ENCODE measurements at regions not wholly inside any gene's neighbourhood (a gene's known extent, or its start where the extent isn't known, plus 50 kb on each side); places are given as distances from the start of the nearest gene placed in this dataset.

DNA sequence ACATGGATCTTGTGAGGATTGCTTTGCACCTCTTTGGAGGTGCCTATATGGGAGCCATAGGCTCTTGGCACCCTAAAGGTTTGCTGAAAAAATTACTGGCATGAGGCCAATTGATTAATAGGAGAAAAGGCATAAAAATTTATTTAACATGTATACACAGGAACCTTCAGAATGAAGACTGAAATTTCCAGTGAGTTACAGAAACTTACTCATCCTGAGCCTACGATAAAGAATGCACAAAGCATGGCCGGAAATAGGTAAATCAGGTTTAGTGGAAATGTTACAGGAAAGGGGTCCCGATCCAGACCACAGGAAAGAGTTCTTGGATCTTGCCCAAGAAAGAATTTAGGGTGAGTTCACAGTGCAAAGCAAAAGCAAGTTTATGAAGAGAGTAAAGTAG, 625.3 kb downstream of the MMUT start:
- intact Hi-C loops (cut with micrococcal nuclease), result no loop called here
- Histone ChIP-seq H3K9me3 (ENCODE audit: control insufficient read depth in 1 of 2, insufficient read depth in 1 of 2, low read depth in 1 of 2, low read length in 2 of 2) (peaks cover 5 to 8% of the 10 kb centered on the region in 2 experiments; a peak in 2 of 4 replicates), H3K4me3 (replicated peaks in 1 of 2; ENCODE audit: low read depth in 1 of 2, low read length in 2 of 2) (no peak overlapping the region), H3K27me3 (ENCODE audit: insufficient read depth, low read length) (no peaks in the 10 kb centered on the region), H2AFZ (ENCODE audit: low read depth, low read length, poor library complexity, severe bottlenecking) (no peak overlapping the region), H3K79me2 (ENCODE audit: insufficient read depth, low read length) (no peaks in the 10 kb centered on the region), H3K9me2 (ENCODE audit: insufficient read depth) (no peaks in the 10 kb centered on the region), H3K4me2 (ENCODE audit: low read length) (no peak overlapping the region), H4K20me1 (ENCODE audit: insufficient read depth) (no peaks in the 10 kb centered on the region), H3K36me3 (ENCODE audit: control insufficient read depth in 1 of 2, insufficient read depth in 2 of 2, low read length in 2 of 2) (no peaks in the 10 kb centered on the region; a peak in 1 of 4 replicates), H3K4me1 (ENCODE audit: control insufficient read depth in 1 of 2, insufficient read depth in 2 of 2, low read length in 2 of 2) (peaks cover 9 to 17% of the 10 kb centered on the region in 2 experiments; a peak in 3 of 4 replicates), H3K9ac (ENCODE audit: low read length) (no peak overlapping the region), H3K27ac (ENCODE audit: low read depth, low read length) (no peak overlapping the region)
- POLR2A ChIA-PET, result no interaction called here
- no peak for TF ChIP-seq JUND (IDR thresholded peaks at IDR 0.05)
- TF ChIP-seq EGR1 (IDR thresholded peaks at IDR 0.05; ENCODE audit: low read depth), result no peak
- no peak for TF ChIP-seq EZH2phosphoT487 (IDR thresholded peaks at IDR 0.05; ENCODE audit: borderline replicate concordance)
- TF ChIP-seq RAD21 (IDR thresholded peaks at IDR 0.05; ENCODE audit: low read depth), result no peak
- no peak for TF ChIP-seq SRF (IDR thresholded peaks at IDR 0.05; ENCODE audit: low read depth)
- TF ChIP-seq SP1 (IDR thresholded peaks at IDR 0.05; ENCODE audit: low read depth), result no peak
- no peak for TF ChIP-seq POLR2AphosphoS5 (IDR thresholded peaks at IDR 0.05; ENCODE audit: low read depth, low read length)
- TF ChIP-seq, protein P1, sequence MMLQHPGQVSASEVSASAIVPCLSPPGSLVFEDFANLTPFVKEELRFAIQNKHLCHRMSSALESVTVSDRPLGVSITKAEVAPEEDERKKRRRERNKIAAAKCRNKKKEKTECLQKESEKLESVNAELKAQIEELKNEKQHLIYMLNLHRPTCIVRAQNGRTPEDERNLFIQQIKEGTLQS (IDR thresholded peaks at IDR 0.05), result no peak
- no peak for TF ChIP-seq CEBPB (IDR thresholded peaks at IDR 0.05; ENCODE audit: low read depth)
- TF ChIP-seq, protein P2, sequence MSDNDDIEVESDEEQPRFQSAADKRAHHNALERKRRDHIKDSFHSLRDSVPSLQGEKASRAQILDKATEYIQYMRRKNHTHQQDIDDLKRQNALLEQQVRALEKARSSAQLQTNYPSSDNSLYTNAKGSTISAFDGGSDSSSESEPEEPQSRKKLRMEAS (IDR thresholded peaks at IDR 0.05), result no peak
- no peak for TF ChIP-seq ZNF274 (IDR thresholded peaks at IDR 0.05; ENCODE audit: low read depth, low read length)
- no peak for TF ChIP-seq TCF7L2 (IDR thresholded peaks at IDR 0.05; ENCODE audit: borderline replicate concordance, extremely low read depth, insufficient read depth, insufficient read length)
- TF ChIP-seq FOSL1 (IDR thresholded peaks at IDR 0.05; ENCODE audit: low read depth), result no peak
- TF ChIP-seq, protein P3, sequence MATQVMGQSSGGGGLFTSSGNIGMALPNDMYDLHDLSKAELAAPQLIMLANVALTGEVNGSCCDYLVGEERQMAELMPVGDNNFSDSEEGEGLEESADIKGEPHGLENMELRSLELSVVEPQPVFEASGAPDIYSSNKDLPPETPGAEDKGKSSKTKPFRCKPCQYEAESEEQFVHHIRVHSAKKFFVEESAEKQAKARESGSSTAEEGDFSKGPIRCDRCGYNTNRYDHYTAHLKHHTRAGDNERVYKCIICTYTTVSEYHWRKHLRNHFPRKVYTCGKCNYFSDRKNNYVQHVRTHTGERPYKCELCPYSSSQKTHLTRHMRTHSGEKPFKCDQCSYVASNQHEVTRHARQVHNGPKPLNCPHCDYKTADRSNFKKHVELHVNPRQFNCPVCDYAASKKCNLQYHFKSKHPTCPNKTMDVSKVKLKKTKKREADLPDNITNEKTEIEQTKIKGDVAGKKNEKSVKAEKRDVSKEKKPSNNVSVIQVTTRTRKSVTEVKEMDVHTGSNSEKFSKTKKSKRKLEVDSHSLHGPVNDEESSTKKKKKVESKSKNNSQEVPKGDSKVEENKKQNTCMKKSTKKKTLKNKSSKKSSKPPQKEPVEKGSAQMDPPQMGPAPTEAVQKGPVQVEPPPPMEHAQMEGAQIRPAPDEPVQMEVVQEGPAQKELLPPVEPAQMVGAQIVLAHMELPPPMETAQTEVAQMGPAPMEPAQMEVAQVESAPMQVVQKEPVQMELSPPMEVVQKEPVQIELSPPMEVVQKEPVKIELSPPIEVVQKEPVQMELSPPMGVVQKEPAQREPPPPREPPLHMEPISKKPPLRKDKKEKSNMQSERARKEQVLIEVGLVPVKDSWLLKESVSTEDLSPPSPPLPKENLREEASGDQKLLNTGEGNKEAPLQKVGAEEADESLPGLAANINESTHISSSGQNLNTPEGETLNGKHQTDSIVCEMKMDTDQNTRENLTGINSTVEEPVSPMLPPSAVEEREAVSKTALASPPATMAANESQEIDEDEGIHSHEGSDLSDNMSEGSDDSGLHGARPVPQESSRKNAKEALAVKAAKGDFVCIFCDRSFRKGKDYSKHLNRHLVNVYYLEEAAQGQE (IDR thresholded peaks at IDR 0.05; ENCODE audit: low read depth), result no peak
- TF ChIP-seq, protein P4, sequence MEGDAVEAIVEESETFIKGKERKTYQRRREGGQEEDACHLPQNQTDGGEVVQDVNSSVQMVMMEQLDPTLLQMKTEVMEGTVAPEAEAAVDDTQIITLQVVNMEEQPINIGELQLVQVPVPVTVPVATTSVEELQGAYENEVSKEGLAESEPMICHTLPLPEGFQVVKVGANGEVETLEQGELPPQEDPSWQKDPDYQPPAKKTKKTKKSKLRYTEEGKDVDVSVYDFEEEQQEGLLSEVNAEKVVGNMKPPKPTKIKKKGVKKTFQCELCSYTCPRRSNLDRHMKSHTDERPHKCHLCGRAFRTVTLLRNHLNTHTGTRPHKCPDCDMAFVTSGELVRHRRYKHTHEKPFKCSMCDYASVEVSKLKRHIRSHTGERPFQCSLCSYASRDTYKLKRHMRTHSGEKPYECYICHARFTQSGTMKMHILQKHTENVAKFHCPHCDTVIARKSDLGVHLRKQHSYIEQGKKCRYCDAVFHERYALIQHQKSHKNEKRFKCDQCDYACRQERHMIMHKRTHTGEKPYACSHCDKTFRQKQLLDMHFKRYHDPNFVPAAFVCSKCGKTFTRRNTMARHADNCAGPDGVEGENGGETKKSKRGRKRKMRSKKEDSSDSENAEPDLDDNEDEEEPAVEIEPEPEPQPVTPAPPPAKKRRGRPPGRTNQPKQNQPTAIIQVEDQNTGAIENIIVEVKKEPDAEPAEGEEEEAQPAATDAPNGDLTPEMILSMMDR (IDR thresholded peaks at IDR 0.05 in 2 of 3, conservative IDR thresholded peaks at IDR 0.05 in 1 of 3; ENCODE audit: borderline replicate concordance in 1 of 3, insufficient read depth in 1 of 3, low read depth in 2 of 3, low read length in 2 of 3), result no peak
- RAD21 ChIA-PET (ENCODE audit: low non-redundant PET in 1 of 2, low total read pairs in 2 of 2, uncharacterized antibody in 2 of 2, unreplicated experiment in 2 of 2), result no interaction called here
- BruUV-seq (replicated peaks), result no TSS peak
- no peak for DNase-seq (ENCODE audit: low read depth, low spot score)
- CTCF ChIA-PET, result no interaction called here
- ATAC-seq, result no peak
